ENCODE measurements at regions not wholly inside any gene's neighbourhood (a gene's known extent, or its start where the extent isn't known, plus 50 kb on each side); places are given as distances from the start of the nearest gene placed in this dataset.

DNA sequence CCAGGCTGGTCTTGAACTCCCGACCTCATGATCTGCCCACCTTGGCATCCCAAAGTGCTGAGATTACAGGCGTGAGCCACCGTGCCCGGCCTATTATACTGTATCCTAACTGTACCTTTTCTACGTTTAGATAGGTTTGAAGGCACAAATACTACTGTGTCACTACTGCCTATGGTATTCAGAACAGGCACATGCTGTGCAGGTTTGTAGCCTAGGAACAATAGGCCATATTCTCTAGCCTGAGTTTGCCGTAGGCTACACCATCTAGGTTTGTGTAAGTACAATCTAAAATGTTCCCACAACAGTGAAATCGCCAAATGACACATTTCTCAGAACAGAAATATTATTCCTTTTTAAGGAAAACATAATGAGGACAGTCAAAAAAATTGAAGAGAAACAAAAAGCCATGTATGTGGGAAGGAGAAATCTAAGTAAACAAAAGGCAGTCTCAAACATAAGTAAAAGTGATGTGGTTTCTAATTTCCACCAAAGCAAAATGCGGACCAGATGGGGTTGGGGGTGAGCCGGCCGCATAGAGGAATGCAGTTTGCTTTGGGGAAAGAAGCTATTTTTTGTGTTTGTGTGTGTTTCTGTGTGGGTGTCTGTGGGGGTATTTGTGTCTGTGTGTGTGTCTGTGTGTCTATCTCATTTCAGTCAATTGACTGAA lies 192.6 kb upstream of the SALL4 start:
- TF ChIP-seq, protein P1, sequence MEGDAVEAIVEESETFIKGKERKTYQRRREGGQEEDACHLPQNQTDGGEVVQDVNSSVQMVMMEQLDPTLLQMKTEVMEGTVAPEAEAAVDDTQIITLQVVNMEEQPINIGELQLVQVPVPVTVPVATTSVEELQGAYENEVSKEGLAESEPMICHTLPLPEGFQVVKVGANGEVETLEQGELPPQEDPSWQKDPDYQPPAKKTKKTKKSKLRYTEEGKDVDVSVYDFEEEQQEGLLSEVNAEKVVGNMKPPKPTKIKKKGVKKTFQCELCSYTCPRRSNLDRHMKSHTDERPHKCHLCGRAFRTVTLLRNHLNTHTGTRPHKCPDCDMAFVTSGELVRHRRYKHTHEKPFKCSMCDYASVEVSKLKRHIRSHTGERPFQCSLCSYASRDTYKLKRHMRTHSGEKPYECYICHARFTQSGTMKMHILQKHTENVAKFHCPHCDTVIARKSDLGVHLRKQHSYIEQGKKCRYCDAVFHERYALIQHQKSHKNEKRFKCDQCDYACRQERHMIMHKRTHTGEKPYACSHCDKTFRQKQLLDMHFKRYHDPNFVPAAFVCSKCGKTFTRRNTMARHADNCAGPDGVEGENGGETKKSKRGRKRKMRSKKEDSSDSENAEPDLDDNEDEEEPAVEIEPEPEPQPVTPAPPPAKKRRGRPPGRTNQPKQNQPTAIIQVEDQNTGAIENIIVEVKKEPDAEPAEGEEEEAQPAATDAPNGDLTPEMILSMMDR (conservative IDR thresholded peaks at IDR 0.05), result no peak
- TF ChIP-seq ZFX (IDR thresholded peaks at IDR 0.05), result no peak

Measured in C4-2B (cell line).